Omental fat pad (tissue), 3 donors: ENCODE measurements at regions not wholly inside any gene's neighbourhood (a gene's known extent, or its start where the extent isn't known, plus 50 kb on each side); places are given as distances from the start of the nearest gene placed in this dataset.

Source experiments
- ATAC-seq: fragments of 150-250 bp; one replicate; pipeline ENCODE4 v1.9.1; 2016; ENCODE audit warnings: mild to moderate bottlenecking, moderate library complexity; ENCODE audit not compliant: low FRiP score
- DNase-seq: peaks from one replicate; pipeline ENCODE4 v3.0.0-alpha.2; 2019; ENCODE audit warnings: low spot score
- CTCF ChIP-seq, 3 donors: fragments of 450-650 bp; IDR thresholded peaks; one replicate each; pipeline ENCODE4 v1.5.1; 2016 to 2017; ENCODE audit warnings: antibody characterized with exemption in 3 of 3, mild to moderate bottlenecking in 3 of 3, moderate library complexity in 2 of 3

DNA sequence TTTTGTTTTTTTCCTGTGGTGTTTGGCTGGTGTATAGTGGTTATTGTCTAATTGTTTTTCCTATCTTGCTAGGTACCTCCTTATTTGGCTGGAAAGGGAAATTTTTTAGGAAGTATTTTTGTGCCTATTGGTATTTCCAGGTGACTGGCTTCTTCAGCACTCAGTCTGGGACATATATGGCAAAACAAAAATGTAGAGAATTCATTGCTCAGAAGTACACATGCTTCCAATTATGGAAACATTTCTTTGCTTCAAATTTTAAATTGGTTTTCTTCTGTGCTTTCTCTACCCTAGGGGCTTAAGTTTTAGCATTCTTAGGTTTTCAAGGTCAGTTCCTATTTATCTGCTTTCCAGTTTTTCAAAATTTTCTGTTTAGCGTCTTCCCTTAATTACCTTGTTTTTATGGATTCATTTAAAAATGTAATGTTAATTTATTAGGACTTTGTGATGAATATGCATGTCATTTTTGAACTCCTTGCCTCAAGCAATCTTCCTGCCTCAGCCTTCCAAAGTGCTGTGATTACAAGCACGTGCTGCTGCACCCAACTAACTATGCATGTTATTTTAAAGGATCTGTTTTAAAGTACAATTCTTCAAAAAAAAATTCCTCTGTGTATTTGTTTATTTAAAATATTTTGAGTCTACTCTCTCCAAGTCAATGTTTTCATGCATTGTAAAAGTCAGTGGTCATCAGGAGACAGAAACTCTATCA, 231.9 kb upstream of the DPPA4 start:
- no peak for TF ChIP-seq CTCF (IDR thresholded peaks at IDR 0.05)
- DNase-seq (no peak), ATAC-seq (no peak)

GRCh38 chr3:109570408-109570807, 233.1 kb upstream of the DPPA4 start:
- DNase-seq (no peak), ATAC-seq (no peak)
- no peak for TF ChIP-seq CTCF (IDR thresholded peaks at IDR 0.05)

GRCh38 chr3:109572301-109572700, 235.0 kb upstream of the DPPA4 start:
- no peak for TF ChIP-seq CTCF (IDR thresholded peaks at IDR 0.05)
- ATAC-seq (no peak), DNase-seq (no peak)

DNA sequence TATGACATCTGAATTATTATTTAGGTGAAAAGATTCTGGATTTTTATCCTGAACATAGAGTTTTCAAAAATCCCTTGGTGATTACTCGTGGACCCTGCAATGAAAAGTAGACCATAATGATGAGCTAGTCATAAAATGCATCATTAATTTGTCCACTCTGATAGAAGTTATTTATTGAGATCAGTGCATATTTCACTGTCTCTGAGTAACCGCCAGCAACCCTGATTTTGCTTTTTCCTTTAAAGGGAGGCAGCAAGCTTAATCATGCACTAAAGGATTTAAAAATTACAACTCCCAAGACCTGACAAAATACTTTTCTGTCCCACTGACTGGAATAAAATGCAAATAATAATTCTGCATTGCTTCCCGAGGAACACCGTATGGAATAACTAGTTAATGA, 259.6 kb upstream of the DPPA4 start:
- no peak for DNase-seq
- no peak for TF ChIP-seq CTCF (IDR thresholded peaks at IDR 0.05)
- ATAC-seq: no peak

DNA sequence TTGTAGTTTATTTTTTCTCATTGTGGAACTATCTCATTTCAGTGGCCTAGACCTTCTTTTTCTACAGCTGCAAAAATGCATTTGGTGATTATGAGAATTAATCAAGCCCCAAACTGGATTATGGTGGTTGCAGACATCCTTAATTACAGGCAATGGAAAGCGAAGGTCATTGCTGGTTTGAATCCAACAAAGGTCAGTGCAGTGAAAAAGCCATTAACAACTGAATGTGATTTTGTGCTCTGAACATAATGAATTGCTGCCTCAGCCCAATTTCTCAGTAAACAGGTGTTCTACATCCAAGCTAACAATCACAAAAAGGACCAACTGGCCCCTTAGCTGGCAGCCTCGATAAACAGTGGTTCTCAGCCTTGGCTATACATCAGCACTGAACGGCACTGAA, 260.1 kb upstream of the DPPA4 start:
- no peak for DNase-seq
- TF ChIP-seq CTCF (IDR thresholded peaks at IDR 0.05): no peak
- no peak for ATAC-seq

GRCh38 chr3:109607897-109608296, 270.6 kb upstream of the DPPA4 start:
- ATAC-seq: no peak
- no peak for DNase-seq
- no peak for TF ChIP-seq CTCF (IDR thresholded peaks at IDR 0.05)

DNA sequence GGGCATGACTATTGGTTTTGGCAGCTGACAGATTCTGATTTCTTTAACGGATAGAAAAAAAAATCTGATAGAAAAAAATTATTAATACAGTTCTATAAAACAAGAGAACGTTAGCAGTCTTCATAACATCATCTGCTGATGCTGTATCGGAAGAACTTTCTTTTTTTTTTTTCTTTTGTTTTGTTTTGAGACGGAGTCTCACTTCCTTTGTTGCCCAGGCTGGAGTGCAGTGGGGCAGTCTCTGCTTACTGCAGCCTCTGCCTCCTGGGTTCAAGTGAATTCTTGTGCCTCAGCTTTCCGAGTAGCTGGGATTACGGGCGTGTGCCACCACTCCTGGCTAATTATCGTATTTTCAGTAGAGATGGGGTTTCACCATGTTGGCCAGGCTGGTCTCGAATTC, 271.2 kb upstream of the DPPA4 start:
- no peak for TF ChIP-seq CTCF (IDR thresholded peaks at IDR 0.05)
- ATAC-seq (no peak), DNase-seq (no peak)
